GM12874 (cell line): ENCODE measurements at regions not wholly inside any gene's neighbourhood (a gene's known extent, or its start where the extent isn't known, plus 50 kb on each side); places are given as distances from the start of the nearest gene placed in this dataset.

Experiments
- TF ChIP-seq, protein P1 (sequence below): IDR thresholded peaks from 2 replicates; pipeline ENCODE4 v1.5.1; 2011; ENCODE audit warnings: low read depth, mild to moderate bottlenecking, control low read depth, low read length, moderate library complexity; ENCODE audit not compliant: insufficient read depth

DNA sequence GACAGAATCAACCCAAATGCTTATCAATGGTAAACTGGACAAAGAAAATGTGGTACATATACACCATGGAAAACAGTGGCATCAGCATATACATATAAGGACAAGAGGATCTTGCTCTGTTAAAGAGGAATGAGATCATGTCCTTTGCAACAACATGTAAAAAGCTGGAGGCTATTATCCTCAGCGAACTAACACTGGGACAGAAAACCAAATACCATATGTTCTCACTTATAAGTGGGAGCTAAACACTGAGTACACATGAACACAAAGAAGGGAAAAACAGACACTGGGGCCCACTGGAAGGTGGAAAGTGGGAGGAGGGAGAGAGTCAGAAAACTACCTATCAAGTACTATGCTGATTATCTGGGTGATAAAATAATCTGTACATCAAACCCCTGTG, 447.3 kb upstream of the MAF start:
- TF ChIP-seq, protein P1, sequence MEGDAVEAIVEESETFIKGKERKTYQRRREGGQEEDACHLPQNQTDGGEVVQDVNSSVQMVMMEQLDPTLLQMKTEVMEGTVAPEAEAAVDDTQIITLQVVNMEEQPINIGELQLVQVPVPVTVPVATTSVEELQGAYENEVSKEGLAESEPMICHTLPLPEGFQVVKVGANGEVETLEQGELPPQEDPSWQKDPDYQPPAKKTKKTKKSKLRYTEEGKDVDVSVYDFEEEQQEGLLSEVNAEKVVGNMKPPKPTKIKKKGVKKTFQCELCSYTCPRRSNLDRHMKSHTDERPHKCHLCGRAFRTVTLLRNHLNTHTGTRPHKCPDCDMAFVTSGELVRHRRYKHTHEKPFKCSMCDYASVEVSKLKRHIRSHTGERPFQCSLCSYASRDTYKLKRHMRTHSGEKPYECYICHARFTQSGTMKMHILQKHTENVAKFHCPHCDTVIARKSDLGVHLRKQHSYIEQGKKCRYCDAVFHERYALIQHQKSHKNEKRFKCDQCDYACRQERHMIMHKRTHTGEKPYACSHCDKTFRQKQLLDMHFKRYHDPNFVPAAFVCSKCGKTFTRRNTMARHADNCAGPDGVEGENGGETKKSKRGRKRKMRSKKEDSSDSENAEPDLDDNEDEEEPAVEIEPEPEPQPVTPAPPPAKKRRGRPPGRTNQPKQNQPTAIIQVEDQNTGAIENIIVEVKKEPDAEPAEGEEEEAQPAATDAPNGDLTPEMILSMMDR, result no peak

DNA sequence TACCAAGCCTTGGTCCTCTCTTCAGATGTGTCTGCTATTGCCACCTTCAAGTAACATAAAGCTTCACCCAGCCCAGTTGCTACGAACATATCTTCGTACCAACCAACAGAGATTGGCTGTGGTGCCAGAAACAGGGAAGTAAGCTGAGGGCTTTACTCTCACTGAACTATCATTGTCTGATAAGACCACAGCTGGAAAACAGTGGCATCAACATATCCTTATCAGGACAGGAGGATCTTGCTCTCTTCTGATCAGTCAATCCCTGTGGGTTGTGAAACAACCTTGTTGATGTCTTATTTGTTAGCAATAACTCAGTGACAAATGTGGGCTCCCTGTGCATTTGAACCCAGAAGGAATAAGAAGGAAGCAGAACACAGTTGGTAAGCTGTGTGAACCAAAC, 446.3 kb upstream of the MAF start:
- TF ChIP-seq, protein P1, result no peak

DNA sequence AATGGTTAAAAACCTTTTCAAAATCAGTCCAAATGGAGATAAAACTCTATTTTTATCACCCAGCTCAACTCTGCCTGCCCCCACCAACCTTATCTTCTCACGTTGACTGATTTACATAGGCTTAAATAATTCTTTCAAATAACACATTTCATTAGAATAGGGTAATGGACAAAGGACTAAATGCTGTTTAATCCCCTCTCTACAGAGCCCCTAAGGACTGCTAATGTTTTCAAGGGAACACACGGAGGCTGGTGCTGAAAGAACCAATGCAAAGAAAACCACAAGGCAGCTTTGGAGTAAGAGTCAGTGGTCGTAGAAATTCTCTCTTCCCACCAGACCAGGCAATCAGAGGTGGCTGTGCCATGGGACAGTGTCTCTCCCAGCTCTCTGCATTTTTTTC, 445.7 kb upstream of the MAF start:
- TF ChIP-seq, protein P1, result no peak

DNA sequence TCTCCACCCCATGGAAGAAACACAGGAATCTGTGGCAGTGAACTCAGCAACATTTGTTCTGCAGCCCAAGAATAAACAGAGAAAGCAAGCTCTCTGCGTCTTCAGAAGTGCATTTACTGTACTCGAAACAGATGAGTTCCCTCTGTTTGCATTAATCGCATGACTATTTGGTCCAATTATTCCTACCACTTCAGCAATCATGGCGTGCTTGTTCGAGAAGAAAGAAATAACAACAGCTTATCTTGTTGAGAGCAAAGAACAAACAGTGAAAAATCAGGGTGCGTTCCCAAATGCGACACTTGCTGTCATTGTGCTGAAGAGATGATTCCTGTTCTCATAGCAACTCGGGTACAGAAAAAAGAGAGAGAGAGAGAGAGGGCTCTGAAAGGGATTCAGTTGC, 445.3 kb upstream of the MAF start:
- TF ChIP-seq, protein P1, result no peak

DNA sequence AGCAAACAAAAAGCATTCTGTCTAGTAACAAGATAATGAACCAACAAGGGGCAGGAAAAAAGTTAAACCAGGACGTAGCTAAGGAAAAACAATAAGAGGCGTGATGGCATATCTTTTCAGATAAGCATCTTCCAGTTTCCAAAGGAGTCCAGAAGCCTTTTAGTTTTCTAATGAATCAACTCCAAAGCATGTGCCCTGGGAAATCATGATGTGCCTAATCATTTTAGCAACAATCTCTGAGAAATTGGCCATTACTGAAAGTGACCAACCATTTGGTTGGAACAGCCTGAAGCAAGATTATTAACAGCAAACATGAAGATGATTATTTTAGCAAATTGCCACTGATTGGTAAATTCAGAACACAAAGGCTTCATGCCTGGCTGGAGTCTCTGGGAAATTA, 440.9 kb upstream of the MAF start:
- TF ChIP-seq, protein P1, result no peak

DNA sequence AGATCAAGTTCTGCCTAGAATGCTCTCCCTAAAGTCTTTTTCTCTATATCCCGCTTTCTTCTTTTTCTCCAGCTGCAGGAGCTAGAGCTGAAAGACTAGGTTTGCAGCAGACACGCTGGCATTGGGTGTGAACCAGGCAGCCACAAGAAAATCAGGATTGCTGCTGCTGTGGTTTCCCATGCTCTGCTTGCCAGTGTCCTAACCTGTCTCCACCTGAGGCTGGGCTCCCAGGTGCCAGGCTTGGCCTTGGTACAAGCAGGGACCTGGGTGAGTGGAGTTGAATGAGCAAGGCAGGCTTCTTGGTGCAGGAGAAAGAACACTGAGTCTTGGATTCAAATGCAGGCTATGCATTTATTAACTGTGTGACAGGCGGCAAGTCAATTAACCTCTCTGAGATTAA, 440.3 kb upstream of the MAF start:
- TF ChIP-seq, protein P1, result no peak

DNA sequence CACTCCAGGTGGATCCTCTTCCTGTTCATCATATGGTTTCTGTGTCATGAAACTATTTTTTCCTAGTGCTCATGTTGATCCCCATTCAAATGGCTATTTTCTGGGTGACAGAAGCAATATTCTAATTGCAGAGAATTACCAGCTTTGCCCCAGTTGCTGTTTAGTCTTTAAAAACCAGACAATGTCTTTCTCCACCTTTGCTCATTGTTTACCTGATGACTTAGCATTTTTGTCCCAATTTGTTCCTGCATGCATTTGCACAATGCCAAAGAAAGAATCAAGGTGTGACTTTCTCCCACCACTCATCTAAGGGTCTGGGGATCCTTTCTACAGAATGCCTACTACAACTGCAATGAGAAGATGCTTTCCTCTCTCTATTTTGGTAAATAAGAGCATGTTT, 439.9 kb upstream of the MAF start:
- TF ChIP-seq, protein P1, result no peak

DNA sequence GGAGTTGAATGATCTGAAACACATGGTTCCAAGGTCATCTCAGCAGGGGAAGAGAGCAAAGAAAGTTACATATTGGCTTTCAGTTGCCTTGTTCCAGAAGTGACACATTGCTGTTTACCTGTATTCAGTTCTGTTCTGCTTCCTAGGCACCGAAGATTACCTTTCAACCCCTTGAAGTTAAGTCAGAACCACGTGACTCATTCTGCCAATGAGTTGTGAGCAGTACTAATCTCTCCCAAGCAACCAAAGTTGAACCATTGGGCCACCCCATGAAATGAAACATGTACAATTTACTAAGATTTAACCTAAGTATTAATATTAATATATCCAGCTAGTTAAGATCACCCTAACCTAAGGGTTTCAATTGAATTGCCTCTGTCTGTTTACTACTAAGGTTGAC, 439.2 kb upstream of the MAF start:
- TF ChIP-seq, protein P1, result no peak
